ENCODE measurements at regions not wholly inside any gene's neighbourhood (a gene's known extent, or its start where the extent isn't known, plus 50 kb on each side); places are given as distances from the start of the nearest gene placed in this dataset.

DNA sequence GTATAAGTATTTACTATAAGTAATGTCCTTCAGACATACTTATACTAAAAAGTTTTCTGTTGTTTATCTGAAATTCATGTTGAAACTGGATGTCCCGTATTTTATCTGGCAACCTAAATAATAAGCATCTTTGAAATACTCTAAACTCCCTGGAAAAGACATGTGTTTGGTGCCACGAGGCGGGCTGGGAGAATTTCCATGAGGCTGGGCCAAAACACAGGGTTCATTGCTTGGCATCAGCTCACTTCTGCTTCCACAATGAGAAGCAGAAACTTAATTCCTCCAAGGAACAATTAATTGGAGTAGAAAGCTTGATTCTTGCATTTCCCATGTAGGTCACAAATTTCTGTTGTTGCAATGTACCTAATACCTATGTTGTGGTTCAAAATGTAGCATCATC, 110.2 kb downstream of the PSMG1 start:
- TF ChIP-seq CTCF (IDR thresholded peaks at IDR 0.05), result no peak
- no peak for TF ChIP-seq POLR2A (IDR thresholded peaks at IDR 0.05)
